Calu3 (cell line): ENCODE measurements at regions not wholly inside any gene's neighbourhood (a gene's known extent, or its start where the extent isn't known, plus 50 kb on each side); places are given as distances from the start of the nearest gene placed in this dataset.

Experiments used
- BruUV-seq: library from RNA; stranded (reverse); fragments of 400-500 nt; replicated peaks from 2 replicates; lab custom pipeline; 2021; lab: Mats Ljungman, UMichigan
- CTCF ChIA-PET: fragments of 300-600 bp; sonication (Branson Sonifier 250); formaldehyde crosslinking; loops from one replicate; lab custom pipeline; 2022; ENCODE audit warnings: antibody characterized with exemption; lab: Charles Lee
- DNase-seq: peaks from one replicate; pipeline ENCODE4 v3.0.0; 2022
- H3K27ac Mint-ChIP-seq: one replicate; pipeline ENCODE4 v1.8.0; 2022; ENCODE audit warnings: mixed read lengths; ENCODE audit not compliant: unreplicated experiment
- H3K27me3 Mint-ChIP-seq: one replicate; pipeline ENCODE4 v1.8.0; 2022; ENCODE audit warnings: mixed read lengths; ENCODE audit not compliant: unreplicated experiment
- H3K36me3 Mint-ChIP-seq: one replicate; pipeline ENCODE4 v1.8.0; 2022; ENCODE audit warnings: mild to moderate bottlenecking, moderate library complexity, mixed read lengths; ENCODE audit not compliant: insufficient read depth, unreplicated experiment
- H3K4me1 Mint-ChIP-seq: one replicate; pipeline ENCODE4 v1.8.0; 2022; ENCODE audit warnings: mild to moderate bottlenecking, low read depth, mixed read lengths; ENCODE audit not compliant: unreplicated experiment
- H3K4me3 Mint-ChIP-seq: one replicate; pipeline ENCODE4 v1.8.0; 2022; ENCODE audit warnings: mild to moderate bottlenecking, low read depth, moderate library complexity, mixed read lengths; ENCODE audit not compliant: unreplicated experiment
- H3K9me3 Mint-ChIP-seq: one replicate; pipeline ENCODE4 v1.8.0; 2022; ENCODE audit warnings: low read depth, mixed read lengths; ENCODE audit not compliant: unreplicated experiment
- CTCF ChIP-seq: fragments of 200-600 bp; IDR thresholded peaks from one replicate; pipeline ENCODE4 v1.8.0; 2022; ENCODE audit warnings: antibody characterized with exemption; ENCODE audit not compliant: unreplicated experiment
- intact Hi-C: fragments of 100-400 bp; cut with micrococcal nuclease; formaldehyde crosslinking; loops from one replicate; pipeline ENCODE4 v1.10.0; 2022; ENCODE audit not compliant: unreplicated experiment

- H3K27me3 Mint-ChIP-seq = no peaks in the 10 kb centered on the region
- H3K9me3 Mint-ChIP-seq = peaks cover 13% of the 10 kb centered on the region
- intact Hi-C loops = no loop called here
- no peak overlapping the region for H3K27ac Mint-ChIP-seq
- CTCF ChIA-PET = interaction anchor here (1.1 kb wide), 1 partner anchor 9 kb away, joined by 3 read pairs; no protein-coding TSS in a partner anchor
- no peaks in the 10 kb centered on the region for H3K36me3 Mint-ChIP-seq
- no peak for DNase-seq
- no peak overlapping the region for H3K4me3 Mint-ChIP-seq
- TF ChIP-seq CTCF = no peak
- H3K4me1 Mint-ChIP-seq = no peaks in the 10 kb centered on the region
- no TSS peak for BruUV-seq
Observed at GRCh38 chr18:77482190-77483085, 232.8 kb downstream of the GALR1 start.

GRCh38 chr18:77486985-77487384 is 237.3 kb downstream of the GALR1 start:
- no peak overlapping the region for H3K27ac Mint-ChIP-seq
- H3K36me3 Mint-ChIP-seq = no peaks in the 10 kb centered on the region
- DNase-seq = no peak
- H3K9me3 Mint-ChIP-seq = peaks cover 16% of the 10 kb centered on the region
- no peaks in the 10 kb centered on the region for H3K4me1 Mint-ChIP-seq
- H3K4me3 Mint-ChIP-seq = no peak overlapping the region
- BruUV-seq = no TSS peak
- intact Hi-C loops = no loop called here
- CTCF ChIA-PET = interaction anchor here (0.8 to 1.4 kb wide), 2 partner anchors 16 to 472 kb away, joined by 3 to 4 read pairs; no protein-coding TSS in a partner anchor
- no peak for TF ChIP-seq CTCF
- H3K27me3 Mint-ChIP-seq = no peaks in the 10 kb centered on the region

- CTCF ChIA-PET = interaction anchor here (1.4 kb wide), 1 partner anchor 17 kb away, joined by 3 read pairs; no protein-coding TSS in a partner anchor
- no peaks in the 10 kb centered on the region for H3K4me1 Mint-ChIP-seq
- no peak overlapping the region for H3K27ac Mint-ChIP-seq
- peaks cover 20% of the 10 kb centered on the region for H3K9me3 Mint-ChIP-seq
- no peak for TF ChIP-seq CTCF
- BruUV-seq = no TSS peak
- intact Hi-C loops = no loop called here
- H3K27me3 Mint-ChIP-seq = peaks cover 7% of the 10 kb centered on the region
- no peaks in the 10 kb centered on the region for H3K36me3 Mint-ChIP-seq
- no peak overlapping the region for H3K4me3 Mint-ChIP-seq
- no peak for DNase-seq
Observed at GRCh38 chr18:77487951-77488740, 238.5 kb downstream of the GALR1 start.

- Mint-ChIP-seq H3K4me3 (no peak overlapping the region), H3K27me3 (peaks cover 13% of the 10 kb centered on the region), H3K9me3 (peaks cover 30% of the 10 kb centered on the region), H3K36me3 (no peaks in the 10 kb centered on the region), H3K27ac (no peak overlapping the region), H3K4me1 (no peaks in the 10 kb centered on the region)
- intact Hi-C loops = no loop called here
- TF ChIP-seq CTCF = no peak
- CTCF ChIA-PET = no interaction called here
- no TSS peak for BruUV-seq
- DNase-seq = no peak
Observed at GRCh38 chr18:77495079-77495478, 245.4 kb downstream of the GALR1 start.
